HCT116 (cell line): ENCODE measurements at regions not wholly inside any gene's neighbourhood (a gene's known extent, or its start where the extent isn't known, plus 50 kb on each side); places are given as distances from the start of the nearest gene placed in this dataset.

Source experiments
- ATAC-seq: fragments of 200-7000 bp; cut with Tn5 transposase; 2 replicates; pipeline ENCODE4 v1.9.1; 2020; ENCODE audit warnings: mild to moderate bottlenecking, moderate library complexity
- BruUV-seq: library from RNA; stranded (reverse); fragments of 400-500 nt; replicated peaks from 2 replicates; lab custom pipeline; 2021; lab: Mats Ljungman, UMichigan
- CTCF ChIA-PET: fragments of 300-600 bp; sonication (Branson Sonifier 250); formaldehyde crosslinking; loops from one replicate; lab custom pipeline; 2021; ENCODE audit warnings: antibody characterized with exemption; lab: Charles Lee
- POLR2A ChIA-PET: fragments of 300-600, 350-600 bp; sonication (Branson Sonifier 250); formaldehyde crosslinking; loops from one replicate; lab custom pipeline; 2021; ENCODE audit warnings: antibody characterized with exemption; lab: Charles Lee
- RAD21 ChIA-PET, 2 experiments: fragments of 300-600 bp; sonication (Branson Sonifier 250); formaldehyde crosslinking; loops; one replicate each; lab custom pipeline; 2023; ENCODE audit warnings: low total read pairs in 2 of 2; ENCODE audit not compliant: uncharacterized antibody in 2 of 2, unreplicated experiment in 2 of 2, low non-redundant PET in 1 of 2; lab: Charles Lee
- DNase-seq: peaks from one replicate; pipeline ENCODE4 v3.0.0-alpha.2; 2010; ENCODE audit warnings: low read depth, low spot score
- H2AFZ ChIP-seq: fragments of 200-600 bp; shearing (Covaris generic), sonication (generic); 2 replicates; pipeline ENCODE4 v1.6.1; 2017; ENCODE audit warnings: low read depth, mixed run types, mixed read lengths, antibody characterized with exemption, low read length; ENCODE audit not compliant: poor library complexity, severe bottlenecking
- H3K27ac ChIP-seq: 2 replicates; pipeline ENCODE4 v1.5.1; 2012; ENCODE audit warnings: low read depth, low read length
- H3K27me3 ChIP-seq: fragments of 200-600 bp; sonication (generic); 2 replicates; pipeline ENCODE4 v1.6.1; 2016; ENCODE audit warnings: mixed run types, low read length, mixed read lengths; ENCODE audit not compliant: insufficient read depth
- H3K36me3 ChIP-seq, 2 experiments: fragments of 200-500 bp in 1 of 2; fragments of 200-600 bp in 1 of 2; sonication (Bioruptor generic) in 1 of 2; sonication (generic) in 1 of 2; 2 replicates each; pipeline versions ENCODE4 v1.5.1 to v1.6.1; 2014 to 2016; ENCODE audit warnings: low read length in 2 of 2, inconsistent platforms in 1 of 2, mixed read lengths in 1 of 2, mixed run types in 1 of 2; ENCODE audit not compliant: insufficient read depth in 2 of 2, control insufficient read depth in 1 of 2
- H3K4me1 ChIP-seq, 2 experiments: fragments of 200-600 bp in 1 of 2; sonication (generic) in 1 of 2; 2 replicates each; pipeline versions ENCODE4 v1.5.1 to v1.6.1; 2012 to 2017; ENCODE audit warnings: low read length in 2 of 2, inconsistent platforms in 1 of 2, mild to moderate bottlenecking in 1 of 2, mixed read lengths in 1 of 2, mixed run types in 1 of 2, moderate library complexity in 1 of 2; ENCODE audit not compliant: insufficient read depth in 2 of 2, control insufficient read depth in 1 of 2
- H3K4me2 ChIP-seq: fragments of 200-600 bp; sonication (generic); 2 replicates; pipeline ENCODE4 v1.6.1; 2017; ENCODE audit warnings: mixed run types, low read length, mixed read lengths
- H3K4me3 ChIP-seq, 2 experiments: fragments of 200-600 bp in 1 of 2; sonication (generic) in 1 of 2; replicated peaks in 1 of 2; 2 replicates each; pipeline ENCODE4 v1.5.1; 2011 to 2016; ENCODE audit warnings: low read length in 2 of 2, control low read depth in 1 of 2, low read depth in 1 of 2, mild to moderate bottlenecking in 1 of 2, mixed read lengths in 1 of 2, mixed run types in 1 of 2
- H3K79me2 ChIP-seq: fragments of 200-600 bp; sonication (generic); 2 replicates; pipeline ENCODE4 v1.6.1; 2017; ENCODE audit warnings: mild to moderate bottlenecking, mixed run types, low read length, moderate library complexity, mixed read lengths; ENCODE audit not compliant: insufficient read depth
- H3K9ac ChIP-seq: fragments of 200-600 bp; sonication (generic); 2 replicates; pipeline ENCODE4 v1.6.1; 2016; ENCODE audit warnings: low read length, mixed read lengths
- H3K9me2 ChIP-seq: fragments of 200-600 bp; sonication (generic), shearing (Covaris generic); 2 replicates; pipeline ENCODE4 v1.6.1; 2017; ENCODE audit warnings: mixed run types, mild to moderate bottlenecking, moderate library complexity; ENCODE audit not compliant: insufficient read depth
- H3K9me3 ChIP-seq, 2 experiments: fragments of 200-500 bp in 1 of 2; fragments of 200-600 bp in 1 of 2; sonication (Bioruptor generic) in 1 of 2; sonication (generic) in 1 of 2; 2 replicates each; pipeline ENCODE4 v1.6.1; 2014 to 2017; ENCODE audit warnings: low read length in 2 of 2, mixed read lengths in 2 of 2, inconsistent platforms in 1 of 2, low read depth in 1 of 2, mild to moderate bottlenecking in 1 of 2, mixed run types in 1 of 2, moderate library complexity in 1 of 2; ENCODE audit not compliant: control insufficient read depth in 1 of 2, insufficient read depth in 1 of 2
- H4K20me1 ChIP-seq: fragments of 200-600 bp; sonication (generic), shearing (Covaris generic); 2 replicates; pipeline ENCODE4 v1.6.1; 2017; ENCODE audit warnings: mixed run types, mild to moderate bottlenecking, moderate library complexity; ENCODE audit not compliant: insufficient read depth
- ATF3 ChIP-seq: IDR thresholded peaks from 2 replicates; pipeline ENCODE4 v1.6.1; 2012
- CEBPB ChIP-seq: IDR thresholded peaks from 2 replicates; pipeline ENCODE4 v1.6.1; 2012; ENCODE audit warnings: low read depth
- EZH2phosphoT487 ChIP-seq: fragments of 200-600 bp; IDR thresholded peaks from 2 replicates; pipeline ENCODE4 v1.6.1; 2018; ENCODE audit warnings: antibody characterized with exemption, borderline replicate concordance
- JUND ChIP-seq: IDR thresholded peaks from 2 replicates; pipeline ENCODE4 v1.6.1; 2012
- POLR2AphosphoS5 ChIP-seq: IDR thresholded peaks from 2 replicates; pipeline ENCODE4 v1.6.1; 2011; ENCODE audit warnings: mild to moderate bottlenecking, low read depth, low read length, moderate library complexity
- RAD21 ChIP-seq: IDR thresholded peaks from 2 replicates; pipeline ENCODE4 v1.6.1; 2012; ENCODE audit warnings: low read depth, mild to moderate bottlenecking
- REST ChIP-seq: IDR thresholded peaks from 2 replicates; pipeline ENCODE4 v1.6.1; 2012; ENCODE audit warnings: low read depth
- SIN3A ChIP-seq: IDR thresholded peaks from 2 replicates; pipeline ENCODE4 v1.6.1; 2012; ENCODE audit warnings: low read depth
- SP1 ChIP-seq: IDR thresholded peaks from 2 replicates; pipeline ENCODE4 v1.6.1; 2012; ENCODE audit warnings: low read depth
- SRF ChIP-seq: IDR thresholded peaks from 2 replicates; pipeline ENCODE4 v1.6.1; 2012; ENCODE audit warnings: low read depth
- YY1 ChIP-seq: IDR thresholded peaks from 2 replicates; pipeline ENCODE4 v1.6.1; 2011; ENCODE audit warnings: low read length, low read depth, moderate library complexity, mild to moderate bottlenecking; ENCODE audit not compliant: insufficient replicate concordance; ENCODE audit errors: extremely low read depth
- ZBTB33 ChIP-seq: IDR thresholded peaks from 2 replicates; pipeline ENCODE4 v1.6.1; 2011; ENCODE audit warnings: mild to moderate bottlenecking, low read length, moderate library complexity; ENCODE audit not compliant: insufficient replicate concordance; ENCODE audit errors: extremely low read depth
- ZNF274 ChIP-seq: fragments of 200-500 bp; sonication (Bioruptor generic); IDR thresholded peaks from 2 replicates; pipeline ENCODE4 v1.6.1; 2014; ENCODE audit warnings: mild to moderate bottlenecking, low read depth, low read length, inconsistent platforms
- intact Hi-C: fragments of 100-400 bp; cut with micrococcal nuclease; formaldehyde crosslinking; loops from 2 replicates; pipeline ENCODE4 v1.10.0; 2022

- H3K4me3 ChIP-seq, result no peak overlapping the region
- no peak overlapping the region for H3K9ac ChIP-seq
- H3K4me1 ChIP-seq, result no peaks in the 10 kb centered on the region
- no peaks in the 10 kb centered on the region for H3K9me2 ChIP-seq
- DNase-seq (no peak), ATAC-seq (no peak)
- no peaks in the 10 kb centered on the region for H3K9me3 ChIP-seq
- POLR2A ChIA-PET, result no interaction called here
- no peak overlapping the region for H3K4me2 ChIP-seq
- no peaks in the 10 kb centered on the region for H4K20me1 ChIP-seq
- CTCF ChIA-PET, result no interaction called here
- H3K27ac ChIP-seq, result no peak overlapping the region
- no peaks in the 10 kb centered on the region for H3K36me3 ChIP-seq
- intact Hi-C loops, result no loop called here
- RAD21 ChIA-PET, result no interaction called here
- BruUV-seq, result no TSS peak
- no peak overlapping the region for H2AFZ ChIP-seq
- no peaks in the 10 kb centered on the region for H3K79me2 ChIP-seq
- no peaks in the 10 kb centered on the region for H3K27me3 ChIP-seq
- TF ChIP-seq CEBPB (no peak), ZNF274 (no peak), RAD21 (no peak), POLR2AphosphoS5 (no peak), SRF (no peak), YY1 (no peak), JUND (no peak), ATF3 (no peak), SIN3A (no peak), SP1 (no peak), ZBTB33 (no peak), REST (no peak), EZH2phosphoT487 (no peak)
Measured at GRCh38 chr1:168980180-168980579, 126.3 kb upstream of the ATP1B1 start.
